Kidney (tissue), 13 donors: ENCODE measurements at regions not wholly inside any gene's neighbourhood (a gene's known extent, or its start where the extent isn't known, plus 50 kb on each side); places are given as distances from the start of the nearest gene placed in this dataset.

Experiments used
- DNase-seq, 5 donors: peaks; one replicate each; pipeline ENCODE4 v3.0.0-alpha.2; 2013 to 2020
- FAIRE-seq: peaks from 2 replicates; lab custom pipeline; 2012; peaks lifted over from hg19 to GRCh38; lab: Jason Lieb, UNC
- H3K27ac ChIP-seq, 2 donors: one replicate each; pipeline ENCODE4 v1.7.0; 2013; ENCODE audit warnings: low read depth in 2 of 2, low read length in 2 of 2, inconsistent platforms in 1 of 2
- H3K27me3 ChIP-seq: one replicate; pipeline ENCODE4 v1.7.1; 2013; ENCODE audit warnings: low read length, inconsistent platforms; ENCODE audit not compliant: control insufficient read depth, insufficient read depth
- H3K36me3 ChIP-seq, 3 donors: one replicate each; pipeline versions ENCODE4 v1.7.0 to v1.7.1; 2013; ENCODE audit warnings: low read length in 3 of 3, control low read depth in 1 of 3, inconsistent platforms in 1 of 3; ENCODE audit not compliant: insufficient read depth in 3 of 3, control insufficient read depth in 2 of 3
- H3K4me1 ChIP-seq, 3 donors: one replicate each; pipeline versions ENCODE4 v1.7.0 to v1.7.1; 2013; ENCODE audit warnings: low read length in 3 of 3, inconsistent platforms in 1 of 3, low read depth in 1 of 3; ENCODE audit not compliant: control insufficient read depth in 2 of 3, insufficient read depth in 2 of 3
- H3K4me3 ChIP-seq, 3 donors: one replicate each; pipeline versions ENCODE4 v1.7.0 to v1.8.1; 2013; ENCODE audit warnings: low read length in 3 of 3, control low read depth in 1 of 3, inconsistent platforms in 1 of 3
- H3K9ac ChIP-seq, 3 donors: one replicate each; pipeline versions ENCODE4 v1.7.0 to v1.7.1; 2013; ENCODE audit warnings: low read length in 3 of 3, control low read depth in 1 of 3, inconsistent platforms in 1 of 3
- H3K9me3 ChIP-seq, 3 donors: one replicate each; pipeline versions ENCODE4 v1.7.0 to v1.7.1; 2013; ENCODE audit warnings: low read length in 3 of 3, control low read depth in 1 of 3, inconsistent platforms in 1 of 3; ENCODE audit not compliant: control insufficient read depth in 2 of 3, insufficient read depth in 1 of 3
- intact Hi-C: fragments of 100-400 bp; cut with DNase I; formaldehyde crosslinking; loops from one replicate; pipeline ENCODE4 v1.11.1; 2022
- TF ChIP-seq, protein P1 (sequence below): IDR thresholded peaks from 3 replicates; pipeline ENCODE4 v1.5.1; 2012; ENCODE audit warnings: mild to moderate bottlenecking, moderate library complexity, borderline replicate concordance; ENCODE audit not compliant: insufficient read depth; ENCODE audit errors: extremely low read depth
- donor health status: control.
- donor health status: control.
- donor health status: control.
- donor health status: control.
- donor health status: control.
- donor health status: DM: yes; HTN: yes; CAD: no.
- donor health status: Normal renal cell carcinoma (clear cell type).

DNA sequence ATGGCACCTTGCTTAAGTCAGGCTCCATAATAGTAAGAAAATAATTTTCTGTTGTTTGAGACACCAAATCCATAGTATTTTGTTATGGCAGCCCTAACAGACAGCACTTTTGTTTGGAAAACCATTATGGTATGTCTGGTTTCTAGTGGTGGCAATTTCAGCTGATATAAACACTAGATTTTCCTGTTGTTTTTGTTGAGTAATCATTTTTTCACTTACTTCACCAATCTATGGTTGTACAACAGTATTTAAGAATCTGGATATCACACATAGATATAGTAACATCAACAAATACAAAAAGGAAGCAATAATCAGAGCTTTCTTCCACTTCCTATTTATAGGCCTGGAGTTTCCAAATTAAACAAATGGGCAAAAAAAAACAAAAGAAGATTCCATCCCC is 725.8 kb upstream of the POM121L12 start:
- FAIRE-seq (no peak), DNase-seq (no peak)
- Histone ChIP-seq H3K9ac (no peak overlapping the region), H3K27ac (no peak overlapping the region), H3K36me3 (no peaks in the 10 kb centered on the region), H3K27me3 (no peaks in the 10 kb centered on the region), H3K4me3 (no peak overlapping the region), H3K4me1 (no peaks in the 10 kb centered on the region), H3K9me3 (peaks cover 0 to 4% (median 0%) of the 10 kb centered on the region in 3 donors)
- TF ChIP-seq, protein P1, sequence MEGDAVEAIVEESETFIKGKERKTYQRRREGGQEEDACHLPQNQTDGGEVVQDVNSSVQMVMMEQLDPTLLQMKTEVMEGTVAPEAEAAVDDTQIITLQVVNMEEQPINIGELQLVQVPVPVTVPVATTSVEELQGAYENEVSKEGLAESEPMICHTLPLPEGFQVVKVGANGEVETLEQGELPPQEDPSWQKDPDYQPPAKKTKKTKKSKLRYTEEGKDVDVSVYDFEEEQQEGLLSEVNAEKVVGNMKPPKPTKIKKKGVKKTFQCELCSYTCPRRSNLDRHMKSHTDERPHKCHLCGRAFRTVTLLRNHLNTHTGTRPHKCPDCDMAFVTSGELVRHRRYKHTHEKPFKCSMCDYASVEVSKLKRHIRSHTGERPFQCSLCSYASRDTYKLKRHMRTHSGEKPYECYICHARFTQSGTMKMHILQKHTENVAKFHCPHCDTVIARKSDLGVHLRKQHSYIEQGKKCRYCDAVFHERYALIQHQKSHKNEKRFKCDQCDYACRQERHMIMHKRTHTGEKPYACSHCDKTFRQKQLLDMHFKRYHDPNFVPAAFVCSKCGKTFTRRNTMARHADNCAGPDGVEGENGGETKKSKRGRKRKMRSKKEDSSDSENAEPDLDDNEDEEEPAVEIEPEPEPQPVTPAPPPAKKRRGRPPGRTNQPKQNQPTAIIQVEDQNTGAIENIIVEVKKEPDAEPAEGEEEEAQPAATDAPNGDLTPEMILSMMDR, result no peak
- intact Hi-C loops, result no loop called here

DNA sequence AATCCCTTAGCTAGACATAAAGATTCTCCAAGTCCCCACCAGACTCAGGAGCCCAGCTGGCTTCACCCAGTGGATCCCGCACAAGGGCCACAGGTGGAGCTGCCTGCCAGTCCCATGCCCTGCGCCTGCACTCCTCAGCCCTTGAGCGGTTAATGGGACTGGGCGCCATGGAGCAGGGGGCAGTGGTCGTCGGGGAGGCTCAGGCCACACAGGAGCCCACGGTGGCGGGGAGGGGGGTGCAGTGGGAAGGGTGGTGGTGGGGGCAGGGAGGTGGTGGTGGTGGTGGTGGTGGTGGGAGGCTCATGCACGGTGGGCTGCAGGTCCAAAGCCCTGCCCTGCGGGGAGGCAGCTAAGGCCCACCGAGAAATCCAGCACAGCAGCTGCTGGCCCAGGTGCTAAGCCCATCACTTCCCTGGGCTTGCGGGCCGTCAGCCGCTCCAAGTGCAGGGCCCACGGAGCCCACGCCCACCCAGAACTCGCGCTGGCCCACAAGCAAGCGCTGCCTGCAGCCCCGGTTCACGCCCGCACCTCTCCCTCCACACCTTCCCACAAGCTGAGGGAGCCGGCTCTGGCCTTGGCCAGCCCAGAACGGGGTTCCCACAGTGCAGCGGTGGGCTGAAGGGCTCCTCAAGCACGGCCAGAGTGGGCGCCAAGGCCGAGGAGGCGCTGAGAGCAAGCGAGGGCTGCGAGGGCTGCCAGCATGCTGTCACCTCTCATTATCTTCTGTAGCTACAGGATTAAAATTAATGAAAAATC is 732.5 kb upstream of the POM121L12 start:
- intact Hi-C loops, result no loop called here
- Histone ChIP-seq H3K9ac (no peak overlapping the region), H3K27ac (no peak overlapping the region), H3K27me3 (no peaks in the 10 kb centered on the region), H3K9me3 (no peaks in the 10 kb centered on the region), H3K36me3 (no peaks in the 10 kb centered on the region), H3K4me3 (no peak overlapping the region), H3K4me1 (no peaks in the 10 kb centered on the region)
- TF ChIP-seq, protein P1, result no peak
- FAIRE-seq (no peak), DNase-seq (no peak)

GRCh38 chr7:52297128-52297527 is 738.3 kb upstream of the POM121L12 start:
- Histone ChIP-seq H3K36me3 (no peaks in the 10 kb centered on the region), H3K9ac (no peak overlapping the region), H3K4me3 (no peak overlapping the region), H3K27me3 (no peaks in the 10 kb centered on the region), H3K27ac (no peak overlapping the region), H3K4me1 (no peaks in the 10 kb centered on the region), H3K9me3 (no peaks in the 10 kb centered on the region)
- no peak for DNase-seq
- TF ChIP-seq, protein P1, result no peak
- no peak for FAIRE-seq
- intact Hi-C loops, result no loop called here
